ENCODE measurements at regions not wholly inside any gene's neighbourhood (a gene's known extent, or its start where the extent isn't known, plus 50 kb on each side); places are given as distances from the start of the nearest gene placed in this dataset.
"Not testable (repeated sequence)": the region's sequence is repeated elsewhere in the genome, so short reads cannot be mapped to it uniquely, and the experiment has no call there.

GRCh38 chr13:89204435-89204834, 1533.3 kb downstream of the SLITRK5 start:
- Histone ChIP-seq H3K9me3 (no peaks in the 10 kb centered on the region), H3K4me1 (ENCODE audit: control insufficient read depth in 1 of 2, low read depth in 2 of 2) (no peaks in the 10 kb centered on the region), H3K4me3 (no peak overlapping the region), H3K27ac (no peak overlapping the region), H3K27me3 (replicated peaks; ENCODE audit: insufficient read depth) (no peaks in the 10 kb centered on the region), H3K36me3 (no peaks in the 10 kb centered on the region)
- ATAC-seq (ENCODE audit: insufficient number of reproducible peaks, low FRiP score, low read depth) (no peak), DNase-seq (ENCODE audit: low spot score) (no peak)
- TF ChIP-seq, protein P1, sequence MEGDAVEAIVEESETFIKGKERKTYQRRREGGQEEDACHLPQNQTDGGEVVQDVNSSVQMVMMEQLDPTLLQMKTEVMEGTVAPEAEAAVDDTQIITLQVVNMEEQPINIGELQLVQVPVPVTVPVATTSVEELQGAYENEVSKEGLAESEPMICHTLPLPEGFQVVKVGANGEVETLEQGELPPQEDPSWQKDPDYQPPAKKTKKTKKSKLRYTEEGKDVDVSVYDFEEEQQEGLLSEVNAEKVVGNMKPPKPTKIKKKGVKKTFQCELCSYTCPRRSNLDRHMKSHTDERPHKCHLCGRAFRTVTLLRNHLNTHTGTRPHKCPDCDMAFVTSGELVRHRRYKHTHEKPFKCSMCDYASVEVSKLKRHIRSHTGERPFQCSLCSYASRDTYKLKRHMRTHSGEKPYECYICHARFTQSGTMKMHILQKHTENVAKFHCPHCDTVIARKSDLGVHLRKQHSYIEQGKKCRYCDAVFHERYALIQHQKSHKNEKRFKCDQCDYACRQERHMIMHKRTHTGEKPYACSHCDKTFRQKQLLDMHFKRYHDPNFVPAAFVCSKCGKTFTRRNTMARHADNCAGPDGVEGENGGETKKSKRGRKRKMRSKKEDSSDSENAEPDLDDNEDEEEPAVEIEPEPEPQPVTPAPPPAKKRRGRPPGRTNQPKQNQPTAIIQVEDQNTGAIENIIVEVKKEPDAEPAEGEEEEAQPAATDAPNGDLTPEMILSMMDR (IDR thresholded peaks at IDR 0.05), result no peak

- DNase-seq (ENCODE audit: low spot score) (no peak), ATAC-seq (ENCODE audit: insufficient number of reproducible peaks, low FRiP score, low read depth) (no peak)
- Histone ChIP-seq H3K27ac (no peak overlapping the region), H3K36me3 (no peaks in the 10 kb centered on the region), H3K4me3 (no peak overlapping the region), H3K9me3 (no peaks in the 10 kb centered on the region), H3K27me3 (replicated peaks; ENCODE audit: insufficient read depth) (no peaks in the 10 kb centered on the region), H3K4me1 (ENCODE audit: control insufficient read depth in 1 of 2, low read depth in 2 of 2) (no peaks in the 10 kb centered on the region)
- TF ChIP-seq, protein P1 (IDR thresholded peaks at IDR 0.05), result no peak
Measured at GRCh38 chr13:89205856-89206520, 1534.8 kb downstream of the SLITRK5 start.

- Histone ChIP-seq H3K36me3 (no peaks in the 10 kb centered on the region), H3K27ac (no peak overlapping the region), H3K27me3 (replicated peaks; ENCODE audit: insufficient read depth) (no peaks in the 10 kb centered on the region), H3K4me3 (no peak overlapping the region), H3K4me1 (ENCODE audit: control insufficient read depth in 1 of 2, low read depth in 2 of 2) (no peaks in the 10 kb centered on the region), H3K9me3 (no peaks in the 10 kb centered on the region)
- ATAC-seq (ENCODE audit: insufficient number of reproducible peaks, low FRiP score, low read depth) (no peak), DNase-seq (ENCODE audit: low spot score) (no peak)
- TF ChIP-seq, protein P1 (IDR thresholded peaks at IDR 0.05), result no peak
Measured at GRCh38 chr13:89212186-89212585, 1541.0 kb downstream of the SLITRK5 start.

GRCh38 chr13:89214185-89214584, 1543.0 kb downstream of the SLITRK5 start:
- Histone ChIP-seq H3K27me3 (replicated peaks; ENCODE audit: insufficient read depth) (no peaks in the 10 kb centered on the region), H3K27ac (no peak overlapping the region), H3K36me3 (no peaks in the 10 kb centered on the region), H3K9me3 (no peaks in the 10 kb centered on the region), H3K4me1 (ENCODE audit: control insufficient read depth in 1 of 2, low read depth in 2 of 2) (no peaks in the 10 kb centered on the region), H3K4me3 (no peak overlapping the region)
- no peak for ATAC-seq (ENCODE audit: insufficient number of reproducible peaks, low FRiP score, low read depth)
- DNase-seq (ENCODE audit: low spot score), result no peak
- TF ChIP-seq, protein P1 (IDR thresholded peaks at IDR 0.05), result no peak

GRCh38 chr13:89215319-89215718, 1544.1 kb downstream of the SLITRK5 start:
- H3K9me3 ChIP-seq; H3K4me3 ChIP-seq; ATAC-seq (ENCODE audit: insufficient number of reproducible peaks, low FRiP score, low read depth); H3K27me3 ChIP-seq (replicated peaks; ENCODE audit: insufficient read depth); DNase-seq (ENCODE audit: low spot score); H3K36me3 ChIP-seq; H3K27ac ChIP-seq; H3K4me1 ChIP-seq (ENCODE audit: control insufficient read depth in 1 of 2, low read depth in 2 of 2): not testable (repeated sequence)

- Histone ChIP-seq H3K4me3 (no peak overlapping the region), H3K27ac (no peak overlapping the region), H3K27me3 (replicated peaks; ENCODE audit: insufficient read depth) (no peaks in the 10 kb centered on the region), H3K9me3 (peaks cover 10% of the 10 kb centered on the region), H3K36me3 (no peaks in the 10 kb centered on the region), H3K4me1 (ENCODE audit: control insufficient read depth in 1 of 2, low read depth in 2 of 2) (no peaks in the 10 kb centered on the region)
- TF ChIP-seq, protein P1 (IDR thresholded peaks at IDR 0.05), result no peak
- no peak for DNase-seq (ENCODE audit: low spot score)
- ATAC-seq (ENCODE audit: insufficient number of reproducible peaks, low FRiP score, low read depth), result no peak
Measured at GRCh38 chr13:89217813-89218212, 1546.6 kb downstream of the SLITRK5 start.

Data from thoracic aorta (tissue), 2 donors.